Sciatic nerve (tissue), 2 donors: ENCODE measurements at regions not wholly inside any gene's neighbourhood (a gene's known extent, or its start where the extent isn't known, plus 50 kb on each side); places are given as distances from the start of the nearest gene placed in this dataset.

Experiments used
- ATAC-seq: fragments of 200-7000 bp; cut with Tn5 transposase; one replicate; pipeline ENCODE4 v1.9.1; 2020; ENCODE audit warnings: mild to moderate bottlenecking, moderate library complexity
- DNase-seq: peaks from one replicate; pipeline ENCODE4 v3.0.0-alpha.2; 2020; ENCODE audit warnings: low spot score
- intact Hi-C: fragments of 100-400 bp; cut with DNase I; formaldehyde crosslinking; loops from one replicate; pipeline ENCODE4 v1.14.2; 2022
- donor health status: DM: no; HTN: no; CAD: no.
- donor health status: DM: no; HTN: no; CAD: no.

GRCh38 chr5:176169393-176170063, 68.7 kb upstream of the SIMC1 start:
- ATAC-seq, result no peak
- intact Hi-C loops, result no loop called here
- no peak for DNase-seq

- DNase-seq (no peak), ATAC-seq (no peak)
- intact Hi-C loops, result no loop called here
Observed at GRCh38 chr5:176170084-176170483, 68.1 kb upstream of the SIMC1 start.

GRCh38 chr5:176171171-176171760, 67.0 kb upstream of the SIMC1 start:
- no peak for DNase-seq
- no peak for ATAC-seq
- intact Hi-C loops, result no loop called here

- DNase-seq, result no peak
- intact Hi-C loops, result no loop called here
- no peak for ATAC-seq
Observed at GRCh38 chr5:176172246-176172645, 66.0 kb upstream of the SIMC1 start.

GRCh38 chr5:176173647-176174046, 64.6 kb upstream of the SIMC1 start:
- no peak for ATAC-seq
- DNase-seq, result no peak
- intact Hi-C loops, result no loop called here

GRCh38 chr5:176174345-176175025, 63.7 kb upstream of the SIMC1 start:
- DNase-seq, result no peak
- intact Hi-C loops, result no loop called here
- no peak for ATAC-seq

GRCh38 chr5:176175101-176175852, 62.9 kb upstream of the SIMC1 start:
- ATAC-seq (no peak), DNase-seq (no peak)
- intact Hi-C loops, result no loop called here

- intact Hi-C loops, result no loop called here
- no peak for ATAC-seq
- no peak for DNase-seq
Observed at GRCh38 chr5:176176231-176176630, 62.0 kb upstream of the SIMC1 start.

- no peak for DNase-seq
- no peak for ATAC-seq
- intact Hi-C loops, result no loop called here
Observed at GRCh38 chr5:176178789-176179188, 59.4 kb upstream of the SIMC1 start.

- ATAC-seq (no peak), DNase-seq (no peak)
- intact Hi-C loops, result no loop called here
Observed at GRCh38 chr5:176180339-176180738, 57.9 kb upstream of the SIMC1 start.

GRCh38 chr5:176180781-176181180, 57.4 kb upstream of the SIMC1 start:
- no peak for ATAC-seq
- no peak for DNase-seq
- intact Hi-C loops, result no loop called here

GRCh38 chr5:176181271-176181855, 56.9 kb upstream of the SIMC1 start:
- ATAC-seq, result no peak
- no peak for DNase-seq
- intact Hi-C loops, result no loop called here

- DNase-seq (no peak), ATAC-seq (no peak)
- intact Hi-C loops, result no loop called here
Observed at GRCh38 chr5:176183321-176184074, 54.7 kb upstream of the SIMC1 start.

GRCh38 chr5:176184608-176185132, 53.6 kb upstream of the SIMC1 start:
- ATAC-seq (no peak), DNase-seq (no peak)
- intact Hi-C loops, result no loop called here

- no peak for DNase-seq
- intact Hi-C loops, result no loop called here
- ATAC-seq, result no peak
Observed at GRCh38 chr5:176185133-176185733, 53.0 kb upstream of the SIMC1 start.

- intact Hi-C loops, result no loop called here
- ATAC-seq, result no peak
Observed at GRCh38 chr5:176186107-176186506, 52.1 kb upstream of the SIMC1 start.

GRCh38 chr5:176187276-176188062, 50.8 kb upstream of the SIMC1 start:
- intact Hi-C loops, result no loop called here
- no peak for ATAC-seq
- no peak for DNase-seq

More at GRCh38 chr5:176186107-176186506, 52.1 kb upstream of the SIMC1 start:
- DNase-seq, result no peak
